ENCODE measurements at regions not wholly inside any gene's neighbourhood (a gene's known extent, or its start where the extent isn't known, plus 50 kb on each side); places are given as distances from the start of the nearest gene placed in this dataset.

DNA sequence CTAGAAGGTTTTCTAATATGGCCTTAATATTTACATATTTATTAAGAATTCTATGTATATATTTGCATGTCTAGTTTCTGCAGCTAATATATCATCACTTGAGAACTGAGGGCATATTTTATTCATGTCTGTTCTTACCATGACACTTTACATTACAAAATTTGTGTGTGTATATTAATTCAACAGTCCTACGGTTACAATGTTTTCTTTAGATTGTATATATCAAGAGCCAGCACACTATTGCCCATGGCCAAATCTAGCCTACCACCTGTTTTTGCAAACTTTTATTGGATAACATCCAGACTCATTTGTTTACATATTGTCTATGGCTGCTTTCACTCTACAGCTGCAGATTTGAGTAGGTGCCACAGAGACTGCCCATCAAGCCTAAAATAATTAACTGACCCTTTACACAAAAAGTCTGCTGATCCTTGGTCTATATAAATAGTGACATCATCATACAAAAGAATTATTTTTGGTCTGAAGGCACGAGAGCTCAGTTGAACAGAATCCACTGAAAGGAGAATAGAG, 577.4 kb upstream of the PBX1 start:
- TF ChIP-seq, protein P1, sequence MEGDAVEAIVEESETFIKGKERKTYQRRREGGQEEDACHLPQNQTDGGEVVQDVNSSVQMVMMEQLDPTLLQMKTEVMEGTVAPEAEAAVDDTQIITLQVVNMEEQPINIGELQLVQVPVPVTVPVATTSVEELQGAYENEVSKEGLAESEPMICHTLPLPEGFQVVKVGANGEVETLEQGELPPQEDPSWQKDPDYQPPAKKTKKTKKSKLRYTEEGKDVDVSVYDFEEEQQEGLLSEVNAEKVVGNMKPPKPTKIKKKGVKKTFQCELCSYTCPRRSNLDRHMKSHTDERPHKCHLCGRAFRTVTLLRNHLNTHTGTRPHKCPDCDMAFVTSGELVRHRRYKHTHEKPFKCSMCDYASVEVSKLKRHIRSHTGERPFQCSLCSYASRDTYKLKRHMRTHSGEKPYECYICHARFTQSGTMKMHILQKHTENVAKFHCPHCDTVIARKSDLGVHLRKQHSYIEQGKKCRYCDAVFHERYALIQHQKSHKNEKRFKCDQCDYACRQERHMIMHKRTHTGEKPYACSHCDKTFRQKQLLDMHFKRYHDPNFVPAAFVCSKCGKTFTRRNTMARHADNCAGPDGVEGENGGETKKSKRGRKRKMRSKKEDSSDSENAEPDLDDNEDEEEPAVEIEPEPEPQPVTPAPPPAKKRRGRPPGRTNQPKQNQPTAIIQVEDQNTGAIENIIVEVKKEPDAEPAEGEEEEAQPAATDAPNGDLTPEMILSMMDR (IDR thresholded peaks at IDR 0.05): no peak
- no peak for TF ChIP-seq POLR2A (IDR thresholded peaks at IDR 0.05)
